Keratinocyte (primary cell): ENCODE measurements at regions not wholly inside any gene's neighbourhood (a gene's known extent, or its start where the extent isn't known, plus 50 kb on each side); places are given as distances from the start of the nearest gene placed in this dataset.

ENCODE experiments used
- CTCF ChIP-seq, 3 experiments: IDR thresholded peaks in 1 of 3; conservative IDR thresholded peaks in 1 of 3; optimal IDR thresholded peaks in 1 of 3; 2 replicates in 2 of 3; 3 replicates in 1 of 3; pipeline versions ENCODE3 to v1.5.1; 2011; ENCODE audit warnings: low read length in 3 of 3, mild to moderate bottlenecking in 3 of 3, moderate library complexity in 2 of 3, control low read depth in 1 of 3, inconsistent platforms in 1 of 3; ENCODE audit not compliant: insufficient read depth in 2 of 3; ENCODE audit errors: extremely low read depth in 1 of 3
- EZH2 ChIP-seq: IDR thresholded peaks from one replicate; pipeline ENCODE4 v1.6.1; 2012; ENCODE audit warnings: inconsistent platforms, mild to moderate bottlenecking, low read length, moderate library complexity

GRCh38 chr20:4076671-4077070, 61.3 kb upstream of the RNF24 start:
- TF ChIP-seq CTCF (optimal IDR thresholded peaks at IDR 0.05 in 1 of 3, IDR thresholded peaks at IDR 0.05 in 1 of 3, conservative IDR thresholded peaks at IDR 0.05 in 1 of 3; ENCODE audit: extremely low read depth in 1 of 3, insufficient read depth in 2 of 3, low read length in 3 of 3) (no peak), EZH2 (no peak)
